DOHH2 (cell line): ENCODE measurements at regions not wholly inside any gene's neighbourhood (a gene's known extent, or its start where the extent isn't known, plus 50 kb on each side); places are given as distances from the start of the nearest gene placed in this dataset.

ENCODE experiments used
- H3F3A ChIP-seq: fragments of 200-600 bp; sonication (generic), shearing (Covaris generic); 2 replicates; pipeline ENCODE4 v1.6.0; 2016; ENCODE audit warnings: antibody characterized with exemption, mild to moderate bottlenecking; ENCODE audit not compliant: control insufficient read depth, insufficient read depth
- H3K27ac ChIP-seq: fragments of 200-600 bp; sonication (generic); 2 replicates; pipeline ENCODE4 v1.5.1; 2014; ENCODE audit warnings: low read depth, mild to moderate bottlenecking, low read length, moderate library complexity
- H3K27me3 ChIP-seq: fragments of 200-600 bp; sonication (generic); 2 replicates; pipeline ENCODE4 v1.6.1; 2014; ENCODE audit warnings: mild to moderate bottlenecking, low read length, mixed read lengths; ENCODE audit not compliant: control insufficient read depth
- H3K36me3 ChIP-seq: fragments of 200-600 bp; sonication (generic); 2 replicates; pipeline ENCODE4 v1.6.1; 2014; ENCODE audit warnings: mild to moderate bottlenecking, low read length, moderate library complexity, mixed read lengths; ENCODE audit not compliant: control insufficient read depth
- H3K4me1 ChIP-seq: fragments of 200-600 bp; sonication (generic); 2 replicates; pipeline ENCODE4 v1.6.1; 2014; ENCODE audit warnings: mild to moderate bottlenecking, low read length, mixed read lengths; ENCODE audit not compliant: control insufficient read depth
- H3K4me2 ChIP-seq: fragments of 200-600 bp; sonication (generic); 2 replicates; pipeline ENCODE4 v1.6.0; 2014; ENCODE audit warnings: mild to moderate bottlenecking, low read length, moderate library complexity
- H3K4me3 ChIP-seq: fragments of 200-600 bp; sonication (generic); 2 replicates; pipeline ENCODE4 v1.5.1; 2014; ENCODE audit warnings: mild to moderate bottlenecking, low read length, mixed read lengths
- H3K79me2 ChIP-seq: fragments of 200-600 bp; sonication (generic); 2 replicates; pipeline ENCODE4 v1.6.1; 2014; ENCODE audit warnings: mild to moderate bottlenecking, low read length, mixed read lengths; ENCODE audit not compliant: control insufficient read depth
- H3K9me2 ChIP-seq: fragments of 200-600 bp; sonication (generic); replicated peaks from 2 replicates; pipeline ENCODE4 v1.6.1; 2014; ENCODE audit warnings: mild to moderate bottlenecking, low read length, mixed read lengths; ENCODE audit not compliant: control insufficient read depth
- H3K9me3 ChIP-seq: fragments of 200-600 bp; sonication (generic); 2 replicates; pipeline ENCODE4 v1.6.1; 2014; ENCODE audit warnings: antibody characterized with exemption, low read length, mixed read lengths; ENCODE audit not compliant: control insufficient read depth, insufficient read depth
- H4K20me1 ChIP-seq: fragments of 200-600 bp; sonication (generic); 2 replicates; pipeline ENCODE4 v1.6.0; 2014; ENCODE audit warnings: low read depth, mild to moderate bottlenecking, antibody characterized with exemption, low read length, moderate library complexity; ENCODE audit not compliant: control insufficient read depth, insufficient read depth
- EZH2phosphoT487 ChIP-seq: fragments of 200-600 bp; sonication (generic); IDR thresholded peaks from 2 replicates; pipeline ENCODE4 v1.6.1; 2017; ENCODE audit warnings: borderline replicate concordance, mild to moderate bottlenecking, antibody characterized with exemption, low read length, moderate library complexity, mixed read lengths
- TF ChIP-seq, protein P1 (sequence below): fragments of 200-600 bp; sonication (generic); IDR thresholded peaks from one replicate; pipeline ENCODE4 v1.5.1; 2014; ENCODE audit warnings: antibody characterized with exemption, mild to moderate bottlenecking, low read depth, low read length; ENCODE audit not compliant: poor library complexity, severe bottlenecking

GRCh38 chr20:19812056-19812455, 54.0 kb downstream of the RIN2 start:
- H3K4me3 ChIP-seq: no peak overlapping the region
- no peaks in the 10 kb centered on the region for H3K9me3 ChIP-seq
- H3K27ac ChIP-seq: no peak overlapping the region
- H3K4me1 ChIP-seq: peaks cover 10% of the 10 kb centered on the region
- H3K36me3 ChIP-seq: no peaks in the 10 kb centered on the region
- no peaks in the 10 kb centered on the region for H3K9me2 ChIP-seq
- no peak overlapping the region for H3K4me2 ChIP-seq
- TF ChIP-seq, protein P1, sequence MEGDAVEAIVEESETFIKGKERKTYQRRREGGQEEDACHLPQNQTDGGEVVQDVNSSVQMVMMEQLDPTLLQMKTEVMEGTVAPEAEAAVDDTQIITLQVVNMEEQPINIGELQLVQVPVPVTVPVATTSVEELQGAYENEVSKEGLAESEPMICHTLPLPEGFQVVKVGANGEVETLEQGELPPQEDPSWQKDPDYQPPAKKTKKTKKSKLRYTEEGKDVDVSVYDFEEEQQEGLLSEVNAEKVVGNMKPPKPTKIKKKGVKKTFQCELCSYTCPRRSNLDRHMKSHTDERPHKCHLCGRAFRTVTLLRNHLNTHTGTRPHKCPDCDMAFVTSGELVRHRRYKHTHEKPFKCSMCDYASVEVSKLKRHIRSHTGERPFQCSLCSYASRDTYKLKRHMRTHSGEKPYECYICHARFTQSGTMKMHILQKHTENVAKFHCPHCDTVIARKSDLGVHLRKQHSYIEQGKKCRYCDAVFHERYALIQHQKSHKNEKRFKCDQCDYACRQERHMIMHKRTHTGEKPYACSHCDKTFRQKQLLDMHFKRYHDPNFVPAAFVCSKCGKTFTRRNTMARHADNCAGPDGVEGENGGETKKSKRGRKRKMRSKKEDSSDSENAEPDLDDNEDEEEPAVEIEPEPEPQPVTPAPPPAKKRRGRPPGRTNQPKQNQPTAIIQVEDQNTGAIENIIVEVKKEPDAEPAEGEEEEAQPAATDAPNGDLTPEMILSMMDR: no peak
- TF ChIP-seq EZH2phosphoT487: no peak
- H3F3A ChIP-seq: no peaks in the 10 kb centered on the region
- H3K27me3 ChIP-seq: peaks cover 18% of the 10 kb centered on the region
- H3K79me2 ChIP-seq: no peaks in the 10 kb centered on the region
- H4K20me1 ChIP-seq: no peaks in the 10 kb centered on the region

- peaks cover 10% of the 10 kb centered on the region for H3K4me1 ChIP-seq
- no peaks in the 10 kb centered on the region for H3K9me3 ChIP-seq
- H3K9me2 ChIP-seq: no peaks in the 10 kb centered on the region
- H3K27ac ChIP-seq: no peak overlapping the region
- H3K27me3 ChIP-seq: peaks cover 18% of the 10 kb centered on the region
- TF ChIP-seq, protein P1: no peak
- no peak for TF ChIP-seq EZH2phosphoT487
- H3K79me2 ChIP-seq: no peaks in the 10 kb centered on the region
- no peak overlapping the region for H3K4me2 ChIP-seq
- H3K4me3 ChIP-seq: no peak overlapping the region
- no peaks in the 10 kb centered on the region for H3K36me3 ChIP-seq
- no peaks in the 10 kb centered on the region for H3F3A ChIP-seq
- no peaks in the 10 kb centered on the region for H4K20me1 ChIP-seq
Measured at GRCh38 chr20:19812696-19813095, 54.6 kb downstream of the RIN2 start.

DNA sequence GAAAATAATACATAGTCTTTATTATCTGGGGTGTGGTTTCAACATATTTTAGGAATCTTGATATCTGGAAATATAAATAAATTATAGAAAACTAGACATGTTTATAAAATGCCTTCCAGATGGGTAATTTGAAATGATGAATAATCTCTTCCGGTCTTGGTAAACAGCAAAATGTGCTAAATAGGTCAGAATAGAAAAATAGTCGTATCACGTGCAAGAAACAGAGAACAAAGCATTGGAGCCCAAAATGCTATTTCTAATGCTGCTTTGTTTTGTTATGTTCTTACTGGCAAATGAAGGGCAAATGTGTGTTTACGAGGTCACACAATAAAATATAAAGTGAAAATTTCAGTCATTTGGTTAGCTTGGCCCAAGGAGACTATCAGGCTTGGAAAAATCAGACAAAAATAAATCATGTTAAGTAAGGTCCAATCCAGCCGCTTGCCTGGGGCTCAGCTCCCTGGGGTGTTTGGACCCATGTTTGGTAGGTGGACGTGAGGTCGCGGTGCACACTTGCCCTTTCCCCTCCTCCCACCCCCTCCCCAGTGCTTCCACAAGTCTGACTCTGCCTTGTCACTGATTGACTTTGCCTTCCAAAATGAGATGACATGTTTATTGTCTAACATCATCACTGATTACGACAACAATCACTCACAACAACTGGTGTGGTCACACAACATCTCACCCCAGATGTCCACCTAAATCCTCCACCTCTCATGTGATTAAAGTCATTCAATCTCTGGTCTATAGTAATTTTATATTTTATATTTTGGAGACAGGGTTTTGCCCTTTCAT, 56.0 kb downstream of the RIN2 start:
- no peak for TF ChIP-seq EZH2phosphoT487
- TF ChIP-seq, protein P1: no peak
- H3K27me3 ChIP-seq: peaks cover 18% of the 10 kb centered on the region
- peaks cover 10% of the 10 kb centered on the region for H3K4me1 ChIP-seq

More for the DNA sequence above, 56.0 kb downstream of the RIN2 start:
- H3K9me2 ChIP-seq: no peaks in the 10 kb centered on the region
- no peak overlapping the region for H3K4me3 ChIP-seq
- H3K9me3 ChIP-seq: no peaks in the 10 kb centered on the region
- H3K4me2 ChIP-seq: no peak overlapping the region
- H3K27ac ChIP-seq: no peak overlapping the region
- H3F3A ChIP-seq: no peaks in the 10 kb centered on the region
- H4K20me1 ChIP-seq: no peaks in the 10 kb centered on the region
- no peaks in the 10 kb centered on the region for H3K36me3 ChIP-seq
- H3K79me2 ChIP-seq: no peaks in the 10 kb centered on the region
